Sigmoid colon (tissue), 4 donors: ENCODE measurements at regions not wholly inside any gene's neighbourhood (a gene's known extent, or its start where the extent isn't known, plus 50 kb on each side); places are given as distances from the start of the nearest gene placed in this dataset.

Source experiments
- CTCF ChIP-seq, 4 experiments: fragments of 450-650 bp in 3 of 4; fragments of 200-600 bp in 1 of 4; IDR thresholded peaks; one replicate each; pipeline ENCODE4 v1.5.1; 2016 to 2019; ENCODE audit warnings: antibody characterized with exemption in 4 of 4, mild to moderate bottlenecking in 3 of 4, moderate library complexity in 2 of 4
- EP300 ChIP-seq, 4 donors: sonication (generic); formaldehyde crosslinking; IDR thresholded peaks; one replicate each; pipeline ENCODE4 v1.6.1; 2017; ENCODE audit warnings: antibody characterized with exemption in 4 of 4
- POLR2A ChIP-seq, 2 donors: fragments of 450-650 bp; IDR thresholded peaks; one replicate each; pipeline ENCODE4 v1.6.1; 2016; ENCODE audit warnings: antibody characterized with exemption in 2 of 2, mild to moderate bottlenecking in 2 of 2, moderate library complexity in 2 of 2

- TF ChIP-seq CTCF (IDR thresholded peaks at IDR 0.05) (no peak), EP300 (IDR thresholded peaks at IDR 0.05) (no peak), POLR2A (IDR thresholded peaks at IDR 0.05) (no peak)
Observed at GRCh38 chr5:67259548-67260215, 63.1 kb upstream of the CD180 start.
